AG04449 (cell line): ENCODE measurements at regions not wholly inside any gene's neighbourhood (a gene's known extent, or its start where the extent isn't known, plus 50 kb on each side); places are given as distances from the start of the nearest gene placed in this dataset.

Experiments
- CTCF ChIA-PET: fragments of 350-600 bp; formaldehyde crosslinking; extraction: SDS; loops from one replicate; lab custom pipeline; 2021; ENCODE audit warnings: antibody characterized with exemption; lab: Yijun Ruan, JAX
- POLR2A ChIA-PET: fragments of 400-600, 350-600 bp; formaldehyde crosslinking; extraction: SDS; loops from one replicate; lab custom pipeline; 2020; ENCODE audit warnings: antibody characterized with exemption, inconsistent platforms; lab: Yijun Ruan, JAX
- DNase-seq: peaks from one replicate; pipeline ENCODE4 v3.0.0-alpha.2; 2010; ENCODE audit warnings: low read depth, low spot score
- H3K4me3 ChIP-seq: 2 replicates; pipeline ENCODE4 v1.5.1; 2011; ENCODE audit warnings: low read depth, mild to moderate bottlenecking, control low read depth, low read length
- TF ChIP-seq, protein P1 (sequence below): IDR thresholded peaks from one replicate; pipeline ENCODE4 v1.5.1; 2011; ENCODE audit warnings: mild to moderate bottlenecking, moderate library complexity, low read length, control low read depth, inconsistent platforms; ENCODE audit not compliant: insufficient read depth; ENCODE audit errors: missing control alignments

DNA sequence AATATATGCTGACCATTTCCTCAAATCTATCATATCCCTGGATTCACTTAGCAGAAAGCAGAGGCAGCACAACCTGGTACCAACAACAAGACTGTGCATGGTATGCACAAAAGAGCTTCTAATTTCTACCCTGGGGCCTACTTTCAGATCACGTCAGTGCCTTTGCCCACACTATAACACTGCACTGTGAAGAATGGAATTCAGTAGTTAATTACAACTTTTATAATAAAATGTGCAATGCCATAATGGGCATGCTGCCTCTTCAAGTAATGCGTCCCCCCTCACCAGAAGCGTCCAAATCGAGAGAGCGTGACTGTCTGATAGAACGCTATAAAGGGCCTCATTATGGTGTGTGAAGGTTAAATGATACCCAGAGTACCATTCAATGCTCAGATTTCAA lies 328.1 kb upstream of the PKDCC start:
- CTCF ChIA-PET, result no interaction called here

DNA sequence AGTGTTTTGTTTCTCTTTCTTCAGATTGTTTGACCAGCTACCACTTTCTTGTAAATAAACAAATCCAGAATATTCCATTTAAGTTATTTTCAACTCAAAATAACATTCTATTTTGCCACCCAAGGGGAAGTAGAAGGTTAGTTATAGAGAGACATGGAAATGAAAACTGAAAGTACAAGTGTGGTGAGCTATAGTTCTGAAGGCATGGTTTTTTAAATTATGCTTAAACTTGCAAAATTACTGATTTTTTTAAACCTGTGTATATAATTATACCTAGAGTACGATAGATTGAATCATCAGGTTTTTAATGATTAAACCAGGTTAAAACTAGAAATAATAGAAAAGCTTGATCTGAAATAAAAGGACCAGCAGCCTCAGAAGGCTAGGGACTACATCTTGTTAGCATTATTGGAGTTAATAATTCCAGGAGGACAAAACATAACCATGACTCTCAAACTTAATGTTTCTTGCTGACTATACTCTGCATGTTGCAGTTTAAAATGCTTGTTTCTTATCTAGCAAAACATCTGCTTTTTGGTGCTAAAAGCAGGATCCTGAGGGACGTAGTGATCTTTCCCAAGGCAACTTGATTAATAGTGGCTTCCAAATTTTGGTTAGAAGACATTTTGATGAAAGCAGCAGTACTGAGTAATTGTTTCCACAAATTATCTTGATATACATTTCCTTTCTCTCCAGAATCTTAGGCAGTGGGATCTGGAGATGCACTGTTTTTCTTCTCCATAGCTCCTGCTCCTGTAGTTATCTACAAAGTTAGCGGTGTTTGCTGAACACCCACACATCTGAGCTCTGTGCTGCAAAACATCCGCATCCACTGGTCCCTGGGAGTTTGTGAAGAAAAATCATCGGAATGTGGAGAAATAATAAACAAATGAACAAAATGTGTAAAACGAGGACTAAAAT lies 327.2 kb upstream of the PKDCC start:
- POLR2A ChIA-PET, result no interaction called here
- CTCF ChIA-PET, result interaction anchor here (1.1 kb wide), 1 partner anchor 22 kb away, joined by 3 read pairs; no protein-coding TSS in a partner anchor
- DNase-seq, result no peak
- TF ChIP-seq, protein P1, sequence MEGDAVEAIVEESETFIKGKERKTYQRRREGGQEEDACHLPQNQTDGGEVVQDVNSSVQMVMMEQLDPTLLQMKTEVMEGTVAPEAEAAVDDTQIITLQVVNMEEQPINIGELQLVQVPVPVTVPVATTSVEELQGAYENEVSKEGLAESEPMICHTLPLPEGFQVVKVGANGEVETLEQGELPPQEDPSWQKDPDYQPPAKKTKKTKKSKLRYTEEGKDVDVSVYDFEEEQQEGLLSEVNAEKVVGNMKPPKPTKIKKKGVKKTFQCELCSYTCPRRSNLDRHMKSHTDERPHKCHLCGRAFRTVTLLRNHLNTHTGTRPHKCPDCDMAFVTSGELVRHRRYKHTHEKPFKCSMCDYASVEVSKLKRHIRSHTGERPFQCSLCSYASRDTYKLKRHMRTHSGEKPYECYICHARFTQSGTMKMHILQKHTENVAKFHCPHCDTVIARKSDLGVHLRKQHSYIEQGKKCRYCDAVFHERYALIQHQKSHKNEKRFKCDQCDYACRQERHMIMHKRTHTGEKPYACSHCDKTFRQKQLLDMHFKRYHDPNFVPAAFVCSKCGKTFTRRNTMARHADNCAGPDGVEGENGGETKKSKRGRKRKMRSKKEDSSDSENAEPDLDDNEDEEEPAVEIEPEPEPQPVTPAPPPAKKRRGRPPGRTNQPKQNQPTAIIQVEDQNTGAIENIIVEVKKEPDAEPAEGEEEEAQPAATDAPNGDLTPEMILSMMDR, result no peak
- H3K4me3 ChIP-seq, result no peak overlapping the region

More for the DNA sequence above, 328.1 kb upstream of the PKDCC start:
- POLR2A ChIA-PET, result no interaction called here
- TF ChIP-seq, protein P1, result no peak
- H3K4me3 ChIP-seq, result no peak overlapping the region
- no peak for DNase-seq

DNA sequence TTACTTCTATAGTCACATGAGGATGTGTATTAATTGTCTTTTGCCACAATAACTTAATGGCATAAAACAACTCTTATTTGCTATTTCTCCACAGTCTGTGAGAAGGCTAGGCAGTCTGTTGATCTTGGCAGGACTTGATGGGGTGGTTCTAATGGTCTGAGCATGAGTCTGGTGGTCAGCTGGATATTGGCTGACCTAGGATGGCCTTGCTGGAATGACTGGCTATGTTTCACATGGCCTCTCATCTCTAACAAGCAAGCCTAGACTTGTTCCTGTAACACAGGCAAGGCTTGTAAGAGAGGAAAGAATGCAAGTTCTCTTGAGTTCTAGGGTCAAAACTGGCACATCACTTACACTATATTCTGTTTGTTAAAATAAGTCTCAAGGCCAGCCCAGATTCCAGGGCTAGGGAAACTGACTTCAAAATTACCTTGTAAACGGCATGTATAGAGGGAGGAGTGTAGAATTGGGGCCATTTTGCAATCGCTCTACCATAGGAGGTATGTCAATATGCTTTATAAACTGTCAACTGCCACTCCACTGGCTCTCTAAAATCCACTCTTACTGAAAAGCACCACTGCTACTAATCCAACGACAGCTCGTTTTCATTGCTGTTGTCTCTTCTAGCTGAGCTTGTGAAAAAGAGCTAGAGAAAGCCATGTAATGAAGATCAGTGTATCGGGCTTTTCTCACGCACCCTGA lies 325.0 kb upstream of the PKDCC start:
- TF ChIP-seq, protein P1, result no peak
- H3K4me3 ChIP-seq, result no peak overlapping the region
- CTCF ChIA-PET, result interaction anchor here (1.2 to 1.5 kb wide), 2 partner anchors 24 to 56 kb away, joined by 3 read pairs; no protein-coding TSS in a partner anchor
- no peak for DNase-seq
- POLR2A ChIA-PET, result no interaction called here

DNA sequence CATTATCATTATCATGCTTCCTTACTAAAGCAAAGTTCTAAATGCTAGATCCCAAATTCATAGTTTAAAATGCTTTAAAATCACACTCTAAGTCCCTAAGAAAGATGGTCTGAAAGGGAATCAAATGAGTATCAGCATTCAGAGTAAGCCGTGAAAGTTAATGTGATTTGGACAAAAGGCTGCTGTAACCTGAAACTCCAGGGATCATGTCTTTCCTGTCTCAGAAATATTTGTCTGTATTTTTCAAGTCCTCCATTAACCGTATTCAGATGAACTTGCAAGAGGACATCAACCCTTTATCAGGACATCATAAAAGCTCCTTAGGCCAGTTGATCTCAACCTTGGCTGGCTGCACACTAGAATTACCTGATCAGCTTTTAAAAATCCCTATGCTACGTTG lies 324.3 kb upstream of the PKDCC start:
- ChIA-PET POLR2A (no interaction called here), CTCF (interaction anchor here (1.2 to 1.5 kb wide), 2 partner anchors 25 to 56 kb away, joined by 3 read pairs; no protein-coding TSS in a partner anchor)
- no peak overlapping the region for H3K4me3 ChIP-seq
- TF ChIP-seq, protein P1, result no peak
- no peak for DNase-seq

DNA sequence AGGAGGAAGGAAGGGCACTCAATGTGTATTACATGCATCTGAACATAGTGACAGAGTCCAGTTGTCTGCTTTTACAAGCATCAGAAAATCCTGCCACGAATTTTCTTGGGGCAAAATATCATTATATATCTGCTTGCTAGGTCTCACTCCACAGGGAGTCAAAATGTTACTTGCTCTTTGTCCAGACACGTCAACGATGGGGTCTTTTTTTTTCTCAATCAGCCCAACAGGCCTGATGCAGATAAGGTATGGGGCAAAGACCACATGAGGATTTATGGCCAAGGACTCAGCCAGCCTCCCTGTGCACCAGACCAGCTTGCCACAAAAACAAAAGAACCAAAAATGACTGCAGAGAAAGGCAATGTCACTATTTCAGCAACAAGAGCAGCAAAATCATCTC lies 323.4 kb upstream of the PKDCC start:
- no peak for DNase-seq
- CTCF ChIA-PET, result interaction anchor here (1.5 kb wide), 1 partner anchor 57 kb away, joined by 3 read pairs; no protein-coding TSS in a partner anchor
- TF ChIP-seq, protein P1, result no peak
- POLR2A ChIA-PET, result no interaction called here
- no peak overlapping the region for H3K4me3 ChIP-seq

DNA sequence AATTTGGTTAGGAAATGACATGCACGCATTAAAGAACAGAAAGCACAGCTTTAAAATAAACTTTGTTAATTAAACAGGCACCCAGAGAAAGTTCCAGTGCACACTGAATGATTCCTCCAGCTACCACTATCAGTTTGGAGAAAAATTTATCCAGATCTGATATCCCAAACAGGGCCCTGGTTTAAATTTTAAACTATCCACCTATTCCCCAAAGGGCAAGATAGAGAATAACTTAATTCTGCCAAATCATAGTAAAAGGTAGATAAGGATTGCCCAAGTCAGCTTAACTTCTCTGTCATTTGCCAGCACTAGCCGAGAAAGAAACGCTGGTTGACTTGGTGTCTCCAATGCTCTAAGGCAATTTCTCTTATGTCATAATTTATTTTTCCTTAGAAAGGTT lies 321.9 kb upstream of the PKDCC start:
- no peak overlapping the region for H3K4me3 ChIP-seq
- POLR2A ChIA-PET, result no interaction called here
- no peak for DNase-seq
- TF ChIP-seq, protein P1, result no peak
- CTCF ChIA-PET, result no interaction called here
